Esophagus muscularis mucosa (tissue), 4 donors: ENCODE measurements at regions not wholly inside any gene's neighbourhood (a gene's known extent, or its start where the extent isn't known, plus 50 kb on each side); places are given as distances from the start of the nearest gene placed in this dataset.

Source experiments
- CTCF ChIP-seq, 3 experiments: fragments of 200-600 bp in 2 of 3; fragments of 450-650 bp in 1 of 3; sonication (generic) in 2 of 3; IDR thresholded peaks; one replicate each; pipeline ENCODE4 v1.5.1; 2017 to 2019; ENCODE audit warnings: antibody characterized with exemption in 3 of 3, mild to moderate bottlenecking in 2 of 3, moderate library complexity in 1 of 3
- EP300 ChIP-seq: sonication (generic); formaldehyde crosslinking; IDR thresholded peaks from one replicate; pipeline ENCODE4 v1.6.1; 2017; ENCODE audit warnings: antibody characterized with exemption
- POLR2A ChIP-seq: fragments of 450-650 bp; IDR thresholded peaks from one replicate; pipeline ENCODE4 v1.6.1; 2017; ENCODE audit warnings: antibody characterized with exemption, moderate library complexity, mild to moderate bottlenecking, low read depth
- POLR2AphosphoS5 ChIP-seq, 2 donors: sonication (generic); formaldehyde crosslinking; IDR thresholded peaks; one replicate each; pipeline ENCODE4 v1.6.1; 2017; ENCODE audit warnings: antibody characterized with exemption in 2 of 2

- TF ChIP-seq CTCF (IDR thresholded peaks at IDR 0.05) (no peak), EP300 (no peak), POLR2AphosphoS5 (IDR thresholded peaks at IDR 0.05) (no peak), POLR2A (no peak)
Measured at GRCh38 chr1:102783487-102783886, 324.8 kb downstream of the COL11A1 start.
